ENCODE measurements at regions not wholly inside any gene's neighbourhood (a gene's known extent, or its start where the extent isn't known, plus 50 kb on each side); places are given as distances from the start of the nearest gene placed in this dataset.

GRCh38 chr7:68914006-68914405 lies 684.3 kb upstream of the AUTS2 start:
- TF ChIP-seq, protein P1, sequence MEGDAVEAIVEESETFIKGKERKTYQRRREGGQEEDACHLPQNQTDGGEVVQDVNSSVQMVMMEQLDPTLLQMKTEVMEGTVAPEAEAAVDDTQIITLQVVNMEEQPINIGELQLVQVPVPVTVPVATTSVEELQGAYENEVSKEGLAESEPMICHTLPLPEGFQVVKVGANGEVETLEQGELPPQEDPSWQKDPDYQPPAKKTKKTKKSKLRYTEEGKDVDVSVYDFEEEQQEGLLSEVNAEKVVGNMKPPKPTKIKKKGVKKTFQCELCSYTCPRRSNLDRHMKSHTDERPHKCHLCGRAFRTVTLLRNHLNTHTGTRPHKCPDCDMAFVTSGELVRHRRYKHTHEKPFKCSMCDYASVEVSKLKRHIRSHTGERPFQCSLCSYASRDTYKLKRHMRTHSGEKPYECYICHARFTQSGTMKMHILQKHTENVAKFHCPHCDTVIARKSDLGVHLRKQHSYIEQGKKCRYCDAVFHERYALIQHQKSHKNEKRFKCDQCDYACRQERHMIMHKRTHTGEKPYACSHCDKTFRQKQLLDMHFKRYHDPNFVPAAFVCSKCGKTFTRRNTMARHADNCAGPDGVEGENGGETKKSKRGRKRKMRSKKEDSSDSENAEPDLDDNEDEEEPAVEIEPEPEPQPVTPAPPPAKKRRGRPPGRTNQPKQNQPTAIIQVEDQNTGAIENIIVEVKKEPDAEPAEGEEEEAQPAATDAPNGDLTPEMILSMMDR (IDR thresholded peaks at IDR 0.05) = no peak
- no peak for TF ChIP-seq POLR2A (IDR thresholded peaks at IDR 0.05)
